GM12878 (cell line): ENCODE measurements at regions not wholly inside any gene's neighbourhood (a gene's known extent, or its start where the extent isn't known, plus 50 kb on each side); places are given as distances from the start of the nearest gene placed in this dataset.
A peak's percentile ranks its signal among the peaks of the same experiment; 100 is the strongest.

Experiments
- ATAC-seq: fragments of 200-7000 bp; cut with Tn5 transposase; 3 replicates; pipeline ENCODE4 v1.9.1; 2020; ENCODE audit warnings: mild to moderate bottlenecking, moderate library complexity
- BruUV-seq: library from RNA; stranded (reverse); fragments of 400-500 nt; replicated peaks from 2 replicates; lab custom pipeline; 2021; lab: Mats Ljungman, UMichigan
- CTCF ChIA-PET: fragments of 300-600 bp; sonication (Branson Sonifier 250); formaldehyde crosslinking; extraction: SDS; loops from one replicate; lab custom pipeline; 2021; ENCODE audit warnings: inconsistent platforms; lab: Yijun Ruan, JAX
- POLR2A ChIA-PET: fragments of 350-600 bp; formaldehyde crosslinking; extraction: SDS; loops from one replicate; lab custom pipeline; 2021; ENCODE audit warnings: inconsistent platforms; lab: Charles Lee
- RAD21 ChIA-PET: fragments of 300-600 bp; sonication (Branson Sonifier 250); formaldehyde crosslinking; loops from one replicate; lab custom pipeline; 2023; ENCODE audit warnings: antibody characterized with exemption; ENCODE audit not compliant: unreplicated experiment; lab: Charles Lee
- SMC1A ChIA-PET: fragments of 300-600 bp; sonication (Branson Sonifier 250); formaldehyde crosslinking; loops from one replicate; lab custom pipeline; 2023; ENCODE audit not compliant: unreplicated experiment, uncharacterized antibody; lab: Charles Lee
- DNase-seq: peaks from one replicate; pipeline ENCODE4 v3.0.0-alpha.2; 2011; ENCODE audit warnings: low read depth, low spot score
- FAIRE-seq: peaks from 3 replicates; lab custom pipeline; 2011; peaks lifted over from hg19 to GRCh38; lab: Jason Lieb, UNC
- H2AFZ ChIP-seq: 2 replicates; pipeline ENCODE4 v1.6.0; 2011; ENCODE audit warnings: low read depth, low read length, control low read depth; ENCODE audit not compliant: control insufficient read depth
- H3K27ac ChIP-seq: 2 replicates; pipeline ENCODE4 v1.5.1; 2011; ENCODE audit warnings: control low read depth; ENCODE audit not compliant: control insufficient read depth, insufficient read depth
- H3K27me3 ChIP-seq, 2 experiments: replicated peaks in 1 of 2; 2 replicates each; pipeline versions ENCODE4 v1.6.0 to v1.6.1; 2011; ENCODE audit warnings: low read length in 1 of 2; ENCODE audit not compliant: control insufficient read depth in 2 of 2, insufficient read depth in 2 of 2
- H3K36me3 ChIP-seq, 2 experiments: 2 replicates each; pipeline ENCODE4 v1.5.1; 2011; ENCODE audit warnings: low read length in 1 of 2; ENCODE audit not compliant: control insufficient read depth in 2 of 2, insufficient read depth in 2 of 2
- H3K4me1 ChIP-seq: 2 replicates; pipeline ENCODE4 v1.6.1; 2011; ENCODE audit warnings: mild to moderate bottlenecking, low read length, moderate library complexity, mixed read lengths; ENCODE audit not compliant: control insufficient read depth, insufficient read depth
- H3K4me2 ChIP-seq: 2 replicates; pipeline ENCODE4 v1.6.0; 2011; ENCODE audit warnings: control low read depth; ENCODE audit not compliant: control insufficient read depth, insufficient read depth
- H3K4me3 ChIP-seq: fragments of 200-600 bp; sonication (generic); 2 replicates; pipeline ENCODE4 v1.5.1; 2016
- H3K79me2 ChIP-seq: 2 replicates; pipeline ENCODE4 v1.6.0; 2011; ENCODE audit warnings: low read length; ENCODE audit not compliant: control insufficient read depth, insufficient read depth
- H3K9ac ChIP-seq: 2 replicates; pipeline ENCODE4 v1.8.0; 2011; ENCODE audit warnings: low read length, control low read depth, mixed read lengths; ENCODE audit not compliant: control insufficient read depth, insufficient read depth
- H3K9me3 ChIP-seq: replicated peaks from 3 replicates; pipeline ENCODE4 v1.5.1; 2011; ENCODE audit warnings: mild to moderate bottlenecking, low read length; ENCODE audit not compliant: control insufficient read depth, insufficient read depth
- H4K20me1 ChIP-seq: 2 replicates; pipeline ENCODE4 v1.6.0; 2011; ENCODE audit not compliant: control insufficient read depth, insufficient read depth
- BMI1 ChIP-seq: fragments of 450-650 bp; IDR thresholded peaks from 2 replicates; pipeline ENCODE4 v1.6.1; 2016; ENCODE audit warnings: mild to moderate bottlenecking, moderate library complexity, borderline replicate concordance
- GABPA ChIP-seq: IDR thresholded peaks from 2 replicates; pipeline ENCODE4 v1.6.1; 2014; ENCODE audit warnings: antibody characterized with exemption, low read depth, mild to moderate bottlenecking, inconsistent platforms
- IRF5 ChIP-seq: fragments of 450-650 bp; IDR thresholded peaks from 2 replicates; pipeline ENCODE4 v1.6.1; 2017; ENCODE audit warnings: borderline replicate concordance
- MXI1 ChIP-seq: fragments of 150-350 bp; IDR thresholded peaks from 2 replicates; pipeline ENCODE4 v1.6.1; 2011; ENCODE audit warnings: low read depth, mild to moderate bottlenecking, inconsistent platforms, low read length, improper control_type of control experiment
- WGBS: methylation state at CpG from one replicate; pipeline ENCODE4 v1.1.6; 2016; ENCODE audit warnings: low lambda C conversion rate; ENCODE audit not compliant: insufficient replicate concordance, insufficient coverage; ENCODE audit errors: missing lambda C conversion rate; 5-methylcytosine and 5-hydroxymethylcytosine counted together
- in situ Hi-C: fragments of 300-500 bp; cut with MboI; formaldehyde crosslinking; loops from 9 replicates; pipeline ENCODE4 v1.14.3; 2018; ENCODE audit warnings: mixed read lengths
- intact Hi-C: fragments of 100-400 bp; cut with micrococcal nuclease; formaldehyde crosslinking; loops from one replicate; pipeline ENCODE4 v1.14.2; 2022; ENCODE audit not compliant: unreplicated experiment
- TF ChIP-seq, protein P1 (sequence below): fragments of 450-650 bp; IDR thresholded peaks from 2 replicates; pipeline ENCODE4 v1.6.1; 2017; ENCODE audit warnings: low read depth, mild to moderate bottlenecking, moderate library complexity

GRCh38 chr6:87825821-87826221 lies 123.8 kb upstream of the AKIRIN2 start:
- Histone ChIP-seq H3K27me3 (no peaks in the 10 kb centered on the region), H3K4me2 (no peak overlapping the region), H4K20me1 (no peaks in the 10 kb centered on the region), H3K27ac (no peak overlapping the region), H2AFZ (no peak overlapping the region; the same call in 1 of the 2 replicates), H3K36me3 (no peaks in the 10 kb centered on the region), H3K4me3 (no peak overlapping the region), H3K4me1 (peaks cover 15% of the 10 kb centered on the region), H3K79me2 (no peaks in the 10 kb centered on the region), H3K9ac (no peak overlapping the region), H3K9me3 (no peaks in the 10 kb centered on the region)
- ChIA-PET CTCF (interaction anchor here (0.6 to 1.7 kb wide), 8 partner anchors 9 to 911 kb away, joined by 3 to 4 read pairs (median 4); no protein-coding TSS in a partner anchor), POLR2A (interaction anchor here (1.3 kb wide), 1 partner anchor 26 kb away, joined by 3 read pairs; no protein-coding TSS in a partner anchor), SMC1A (interaction anchor here (0.7 to 3.0 kb wide), 14 partner anchors 15 to 1045 kb away, joined by 3 to 12 read pairs (median 4); no protein-coding TSS in a partner anchor), RAD21 (interaction anchor here (0.6 to 1.7 kb wide), 9 partner anchors 18 to 433 kb away, joined by 3 to 6 read pairs (median 4); no protein-coding TSS in a partner anchor)
- FAIRE-seq = no peak
- TF ChIP-seq BMI1 (peak; percentile 71), IRF5 (no peak), GABPA (no peak), MXI1 (peak; percentile 1; the same call in 1 of the 2 replicates)
- TF ChIP-seq, protein P1, sequence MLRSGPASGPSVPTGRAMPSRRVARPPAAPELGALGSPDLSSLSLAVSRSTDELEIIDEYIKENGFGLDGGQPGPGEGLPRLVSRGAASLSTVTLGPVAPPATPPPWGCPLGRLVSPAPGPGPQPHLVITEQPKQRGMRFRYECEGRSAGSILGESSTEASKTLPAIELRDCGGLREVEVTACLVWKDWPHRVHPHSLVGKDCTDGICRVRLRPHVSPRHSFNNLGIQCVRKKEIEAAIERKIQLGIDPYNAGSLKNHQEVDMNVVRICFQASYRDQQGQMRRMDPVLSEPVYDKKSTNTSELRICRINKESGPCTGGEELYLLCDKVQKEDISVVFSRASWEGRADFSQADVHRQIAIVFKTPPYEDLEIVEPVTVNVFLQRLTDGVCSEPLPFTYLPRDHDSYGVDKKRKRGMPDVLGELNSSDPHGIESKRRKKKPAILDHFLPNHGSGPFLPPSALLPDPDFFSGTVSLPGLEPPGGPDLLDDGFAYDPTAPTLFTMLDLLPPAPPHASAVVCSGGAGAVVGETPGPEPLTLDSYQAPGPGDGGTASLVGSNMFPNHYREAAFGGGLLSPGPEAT = peak; percentile 48; the same call in 1 of the 2 replicates
- in situ Hi-C loops = no loop called here
- WGBS = 3% methylated on average over 2 of the region's 2 CpGs
- no TSS peak for BruUV-seq
- no peak for DNase-seq
- intact Hi-C loops = no loop called here
- ATAC-seq = peak; percentile 87
